ENCODE measurements at regions not wholly inside any gene's neighbourhood (a gene's known extent, or its start where the extent isn't known, plus 50 kb on each side); places are given as distances from the start of the nearest gene placed in this dataset.
A peak's percentile ranks its signal among the peaks of the same experiment; 100 is the strongest.

DNA sequence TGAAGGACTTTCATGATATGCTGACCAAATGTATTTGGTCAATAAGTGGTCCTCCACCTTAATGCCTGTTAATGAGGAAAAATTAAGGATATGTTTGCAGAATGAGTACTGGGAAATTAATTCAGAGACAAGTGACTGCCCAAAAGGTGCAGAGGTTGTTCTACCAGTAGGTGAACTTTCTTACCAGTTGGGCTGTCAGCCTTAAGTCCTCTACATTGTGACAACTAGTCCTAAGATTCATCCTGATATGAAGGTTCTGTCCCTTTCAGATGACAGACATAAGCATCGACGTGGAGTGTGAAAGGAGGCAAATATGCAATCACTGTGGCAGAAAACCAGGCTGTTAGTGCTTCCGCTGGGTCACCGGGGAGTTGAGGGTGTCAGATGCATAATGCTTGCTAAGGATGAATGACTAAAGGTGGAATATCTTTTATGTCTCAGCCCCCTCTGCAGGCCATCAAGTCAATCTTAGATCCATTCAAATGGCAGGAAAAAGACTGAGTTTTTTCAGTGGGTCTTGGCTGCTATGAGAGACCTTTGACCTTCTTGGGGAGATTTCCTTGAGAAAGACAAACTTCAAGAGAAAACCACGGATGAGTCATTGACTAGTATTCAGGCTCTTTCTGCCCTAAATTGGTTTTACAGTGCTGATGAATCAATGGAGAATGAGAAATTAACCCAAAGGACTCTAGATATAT, 226.0 kb downstream of the TPBG start:
- H3K4me3 ChIP-seq (ENCODE audit: low read depth, low read length), result no peak overlapping the region
- peak; percentile 55 for DNase-seq (ENCODE audit: low read depth)
- TF ChIP-seq, protein P1, sequence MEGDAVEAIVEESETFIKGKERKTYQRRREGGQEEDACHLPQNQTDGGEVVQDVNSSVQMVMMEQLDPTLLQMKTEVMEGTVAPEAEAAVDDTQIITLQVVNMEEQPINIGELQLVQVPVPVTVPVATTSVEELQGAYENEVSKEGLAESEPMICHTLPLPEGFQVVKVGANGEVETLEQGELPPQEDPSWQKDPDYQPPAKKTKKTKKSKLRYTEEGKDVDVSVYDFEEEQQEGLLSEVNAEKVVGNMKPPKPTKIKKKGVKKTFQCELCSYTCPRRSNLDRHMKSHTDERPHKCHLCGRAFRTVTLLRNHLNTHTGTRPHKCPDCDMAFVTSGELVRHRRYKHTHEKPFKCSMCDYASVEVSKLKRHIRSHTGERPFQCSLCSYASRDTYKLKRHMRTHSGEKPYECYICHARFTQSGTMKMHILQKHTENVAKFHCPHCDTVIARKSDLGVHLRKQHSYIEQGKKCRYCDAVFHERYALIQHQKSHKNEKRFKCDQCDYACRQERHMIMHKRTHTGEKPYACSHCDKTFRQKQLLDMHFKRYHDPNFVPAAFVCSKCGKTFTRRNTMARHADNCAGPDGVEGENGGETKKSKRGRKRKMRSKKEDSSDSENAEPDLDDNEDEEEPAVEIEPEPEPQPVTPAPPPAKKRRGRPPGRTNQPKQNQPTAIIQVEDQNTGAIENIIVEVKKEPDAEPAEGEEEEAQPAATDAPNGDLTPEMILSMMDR (IDR thresholded peaks at IDR 0.05; ENCODE audit: insufficient read depth, low read length, severe bottlenecking), result peak; percentile 39
- H3K27me3 ChIP-seq (ENCODE audit: control insufficient read depth, insufficient read depth, low read length), result no peaks in the 10 kb centered on the region
- H3K36me3 ChIP-seq (ENCODE audit: control insufficient read depth, insufficient read depth, low read length), result no peaks in the 10 kb centered on the region
- peak; percentile 58 for FAIRE-seq

DNA sequence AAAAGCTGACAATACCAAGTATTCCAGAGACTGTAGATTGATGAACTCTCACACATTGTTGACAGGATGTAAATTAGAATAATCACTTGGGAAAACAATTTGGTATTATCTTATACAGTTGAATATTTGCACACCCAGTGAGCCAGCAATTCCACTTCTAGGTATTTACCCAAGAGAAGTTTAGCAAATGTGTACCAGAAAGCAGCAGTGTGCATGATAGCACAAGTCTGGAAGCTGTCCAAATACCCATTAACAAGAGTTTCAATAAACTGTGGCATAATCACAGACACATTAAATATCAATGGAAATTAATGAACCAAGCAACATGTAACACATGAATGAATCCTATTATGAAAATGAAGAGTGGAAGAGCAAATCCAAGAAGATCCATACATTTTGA, 233.6 kb downstream of the TPBG start:
- no peak for DNase-seq (ENCODE audit: low read depth)
- no peak overlapping the region for H3K4me3 ChIP-seq (ENCODE audit: low read depth, low read length)
- TF ChIP-seq, protein P1 (IDR thresholded peaks at IDR 0.05; ENCODE audit: insufficient read depth, low read length, severe bottlenecking), result no peak
- no peaks in the 10 kb centered on the region for H3K27me3 ChIP-seq (ENCODE audit: control insufficient read depth, insufficient read depth, low read length)
- FAIRE-seq, result no peak
- H3K36me3 ChIP-seq (ENCODE audit: control insufficient read depth, insufficient read depth, low read length), result no peaks in the 10 kb centered on the region

DNA sequence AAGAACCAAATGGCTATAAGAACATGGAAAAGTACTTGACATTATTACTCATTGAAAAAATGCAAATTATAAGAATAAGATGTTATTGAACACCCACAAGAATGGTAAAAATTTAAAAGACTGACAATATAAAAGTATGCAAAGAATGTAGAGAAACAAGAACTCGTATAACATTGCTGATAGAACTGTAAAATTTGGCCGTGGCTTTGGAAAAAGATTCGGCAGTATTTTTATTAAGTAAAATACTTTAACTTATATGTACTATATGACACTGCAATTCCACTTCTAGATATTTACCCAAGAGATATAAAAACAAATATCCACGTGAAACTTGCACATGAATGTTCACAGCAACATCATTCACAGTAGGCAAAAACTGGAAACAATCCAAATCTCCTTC, 239.2 kb downstream of the TPBG start:
- H3K27me3 ChIP-seq (ENCODE audit: control insufficient read depth, insufficient read depth, low read length), result no peaks in the 10 kb centered on the region
- H3K4me3 ChIP-seq (ENCODE audit: low read depth, low read length), result no peak overlapping the region
- FAIRE-seq, result no peak
- TF ChIP-seq, protein P1 (IDR thresholded peaks at IDR 0.05; ENCODE audit: insufficient read depth, low read length, severe bottlenecking), result no peak
- no peak for DNase-seq (ENCODE audit: low read depth)
- H3K36me3 ChIP-seq (ENCODE audit: control insufficient read depth, insufficient read depth, low read length), result no peaks in the 10 kb centered on the region

DNA sequence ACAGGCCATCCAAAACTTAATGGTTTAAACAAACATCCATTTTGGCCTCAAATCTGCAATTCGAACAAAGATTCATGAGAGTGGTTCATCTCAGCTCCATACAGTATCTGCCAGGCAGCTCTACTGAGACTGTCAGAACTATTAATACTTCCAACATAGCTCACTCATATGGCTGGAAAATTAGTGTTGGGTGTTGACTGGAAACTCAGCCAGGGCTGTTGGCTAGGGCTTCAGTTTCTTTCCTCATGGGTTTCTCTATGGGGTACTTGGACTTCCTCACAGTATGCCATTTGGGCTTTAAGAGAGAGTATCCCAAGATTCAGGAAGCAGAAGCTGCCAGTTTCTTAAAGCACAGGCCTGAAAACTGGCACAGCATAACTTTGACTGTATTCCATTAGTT, 240.3 kb downstream of the TPBG start:
- Histone ChIP-seq H3K36me3 (ENCODE audit: control insufficient read depth, insufficient read depth, low read length) (no peaks in the 10 kb centered on the region), H3K4me3 (ENCODE audit: low read depth, low read length) (no peak overlapping the region), H3K27me3 (ENCODE audit: control insufficient read depth, insufficient read depth, low read length) (no peaks in the 10 kb centered on the region)
- TF ChIP-seq, protein P1 (IDR thresholded peaks at IDR 0.05; ENCODE audit: insufficient read depth, low read length, severe bottlenecking), result no peak
- DNase-seq (ENCODE audit: low read depth), result no peak
- no peak for FAIRE-seq

DNA sequence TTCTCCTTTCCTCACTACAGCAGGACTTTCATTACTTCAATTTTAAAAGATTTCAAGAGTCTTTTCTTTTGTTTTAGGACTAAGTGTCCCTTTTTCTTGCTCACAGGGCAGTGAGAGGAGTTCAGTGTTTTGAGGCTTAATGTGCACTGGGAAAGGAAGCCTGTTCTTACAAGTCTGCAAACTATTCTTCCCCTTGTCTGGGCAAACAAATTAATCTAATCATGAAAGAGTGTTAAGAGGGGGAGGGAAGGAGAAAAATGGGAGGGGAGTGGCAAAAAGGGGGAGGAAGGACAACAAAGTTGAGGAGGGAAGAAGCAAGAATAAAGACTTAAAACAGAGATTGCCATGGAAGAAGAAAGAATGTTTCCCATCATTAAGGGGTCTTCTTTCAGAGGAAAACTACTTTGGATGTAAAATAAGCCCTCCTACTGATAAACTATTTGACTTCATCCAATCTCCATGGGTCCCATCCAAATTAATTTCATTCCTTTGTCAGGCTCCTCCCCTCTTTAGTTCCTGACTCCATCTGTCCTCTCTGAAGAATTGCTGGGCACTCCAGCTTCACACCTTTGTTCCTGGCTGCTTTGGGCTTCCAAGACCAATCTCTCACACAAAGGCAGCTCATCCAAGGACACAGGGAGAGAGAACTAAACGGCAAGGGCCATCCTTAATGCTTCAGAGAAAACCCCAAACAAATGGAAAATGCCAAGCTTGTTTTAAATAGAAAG, 244.5 kb downstream of the TPBG start:
- no peak overlapping the region for H3K4me3 ChIP-seq (ENCODE audit: low read depth, low read length)
- H3K36me3 ChIP-seq (ENCODE audit: control insufficient read depth, insufficient read depth, low read length), result no peaks in the 10 kb centered on the region
- no peaks in the 10 kb centered on the region for H3K27me3 ChIP-seq (ENCODE audit: control insufficient read depth, insufficient read depth, low read length)
- FAIRE-seq (no peak), DNase-seq (ENCODE audit: low read depth) (no peak)
- TF ChIP-seq, protein P1 (IDR thresholded peaks at IDR 0.05; ENCODE audit: insufficient read depth, low read length, severe bottlenecking), result no peak
